Embryonic facial prominence (tissue), 1 donor: ENCODE measurements at regions not wholly inside any gene's neighbourhood (a gene's known extent, or its start where the extent isn't known, plus 50 kb on each side); places are given as distances from the start of the nearest gene placed in this dataset.
A peak's percentile ranks its signal among the peaks of the same experiment; 100 is the strongest.

Source experiments
- DNase-seq: peaks from one replicate; pipeline ENCODE4 v3.0.0-alpha.2; 2016; ENCODE audit errors: extremely low spot score

GRCh38 chr4:153075836-153076518 is 128.3 kb upstream of the TRIM2 start:
- DNase-seq = no peak

GRCh38 chr4:153076861-153077260 is 127.4 kb upstream of the TRIM2 start:
- no peak for DNase-seq

GRCh38 chr4:153079857-153080391 is 124.3 kb upstream of the TRIM2 start:
- DNase-seq = no peak

GRCh38 chr4:153081006-153081580 is 123.2 kb upstream of the TRIM2 start:
- no peak for DNase-seq

GRCh38 chr4:153081693-153082092 is 122.5 kb upstream of the TRIM2 start:
- no peak for DNase-seq

- DNase-seq = no peak
These were observed 121.6 kb upstream of the TRIM2 start for GRCh38 chr4:153082322-153083301.

- peak; percentile 40 for DNase-seq
These were observed 120.7 kb upstream of the TRIM2 start for GRCh38 chr4:153083447-153083947.

GRCh38 chr4:153084224-153084979 is 119.8 kb upstream of the TRIM2 start:
- DNase-seq = no peak

GRCh38 chr4:153084980-153085630 is 119.1 kb upstream of the TRIM2 start:
- no peak for DNase-seq

- no peak for DNase-seq
These were observed 116.5 kb upstream of the TRIM2 start for GRCh38 chr4:153087671-153088194.

GRCh38 chr4:153089742-153090141 is 114.5 kb upstream of the TRIM2 start:
- DNase-seq = no peak

- no peak for DNase-seq
These were observed 114.1 kb upstream of the TRIM2 start for GRCh38 chr4:153090181-153090580.

- no peak for DNase-seq
These were observed 113.4 kb upstream of the TRIM2 start for GRCh38 chr4:153090670-153091385.

GRCh38 chr4:153093396-153093795 is 110.8 kb upstream of the TRIM2 start:
- no peak for DNase-seq

- no peak for DNase-seq
These were observed 110.4 kb upstream of the TRIM2 start for GRCh38 chr4:153093802-153094201.

- no peak for DNase-seq
These were observed 109.8 kb upstream of the TRIM2 start for GRCh38 chr4:153094435-153094834.

- no peak for DNase-seq
These were observed 108.6 kb upstream of the TRIM2 start for GRCh38 chr4:153095448-153096204.

- DNase-seq = no peak
These were observed 107.9 kb upstream of the TRIM2 start for GRCh38 chr4:153096344-153096743.

GRCh38 chr4:153098427-153098826 is 105.8 kb upstream of the TRIM2 start:
- no peak for DNase-seq
